ENCODE measurements at regions not wholly inside any gene's neighbourhood (a gene's known extent, or its start where the extent isn't known, plus 50 kb on each side); places are given as distances from the start of the nearest gene placed in this dataset.

DNA sequence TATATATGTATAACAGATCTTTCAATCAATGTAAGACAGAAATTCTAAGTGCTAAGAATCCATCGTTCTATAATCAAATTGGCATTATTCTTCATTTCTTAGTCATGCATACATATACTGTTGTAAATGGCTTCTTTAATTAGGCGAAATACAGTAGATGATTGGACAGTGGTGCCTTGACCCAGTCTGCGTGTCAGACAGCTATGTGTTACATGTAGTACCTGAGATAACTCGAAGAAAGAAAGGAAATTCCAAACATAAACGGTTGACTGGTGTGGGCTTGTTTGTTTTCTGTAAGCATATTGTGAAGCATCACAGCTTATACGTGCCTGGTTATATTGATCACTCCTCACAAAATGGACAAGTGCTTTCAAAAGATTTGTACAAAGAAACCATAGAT, 210.5 kb downstream of the ETNK1 start:
- H3K4me3 ChIP-seq (ENCODE audit: low read length) = no peak overlapping the region
- H3K4me1 ChIP-seq (ENCODE audit: control insufficient read depth, low read length) = no peaks in the 10 kb centered on the region
- TF ChIP-seq, protein P1, sequence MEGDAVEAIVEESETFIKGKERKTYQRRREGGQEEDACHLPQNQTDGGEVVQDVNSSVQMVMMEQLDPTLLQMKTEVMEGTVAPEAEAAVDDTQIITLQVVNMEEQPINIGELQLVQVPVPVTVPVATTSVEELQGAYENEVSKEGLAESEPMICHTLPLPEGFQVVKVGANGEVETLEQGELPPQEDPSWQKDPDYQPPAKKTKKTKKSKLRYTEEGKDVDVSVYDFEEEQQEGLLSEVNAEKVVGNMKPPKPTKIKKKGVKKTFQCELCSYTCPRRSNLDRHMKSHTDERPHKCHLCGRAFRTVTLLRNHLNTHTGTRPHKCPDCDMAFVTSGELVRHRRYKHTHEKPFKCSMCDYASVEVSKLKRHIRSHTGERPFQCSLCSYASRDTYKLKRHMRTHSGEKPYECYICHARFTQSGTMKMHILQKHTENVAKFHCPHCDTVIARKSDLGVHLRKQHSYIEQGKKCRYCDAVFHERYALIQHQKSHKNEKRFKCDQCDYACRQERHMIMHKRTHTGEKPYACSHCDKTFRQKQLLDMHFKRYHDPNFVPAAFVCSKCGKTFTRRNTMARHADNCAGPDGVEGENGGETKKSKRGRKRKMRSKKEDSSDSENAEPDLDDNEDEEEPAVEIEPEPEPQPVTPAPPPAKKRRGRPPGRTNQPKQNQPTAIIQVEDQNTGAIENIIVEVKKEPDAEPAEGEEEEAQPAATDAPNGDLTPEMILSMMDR (IDR thresholded peaks at IDR 0.05; ENCODE audit: low read depth, low read length, poor library complexity, severe bottlenecking) = no peak
- TF ChIP-seq EZH2phosphoT487 (IDR thresholded peaks at IDR 0.05; ENCODE audit: borderline replicate concordance, low read length) = no peak
- no peaks in the 10 kb centered on the region for H4K20me1 ChIP-seq (ENCODE audit: control insufficient read depth, insufficient read depth, low read depth, low read length)
- H3K9me2 ChIP-seq (replicated peaks; ENCODE audit: control insufficient read depth, low read length) = no peaks in the 10 kb centered on the region; the same call in 1 of the 2 replicates
- no peaks in the 10 kb centered on the region for H3K36me3 ChIP-seq (ENCODE audit: control insufficient read depth, low read length)
- no peaks in the 10 kb centered on the region for H3K79me2 ChIP-seq (ENCODE audit: control insufficient read depth, low read length)
- H3K27ac ChIP-seq (ENCODE audit: low read depth, low read length) = no peak overlapping the region
- no peaks in the 10 kb centered on the region for H3K27me3 ChIP-seq (ENCODE audit: control insufficient read depth, low read length)
- H3F3A ChIP-seq (ENCODE audit: control insufficient read depth, insufficient read depth) = no peaks in the 10 kb centered on the region
- H3K9me3 ChIP-seq (ENCODE audit: control insufficient read depth, insufficient read depth, low read length) = no peaks in the 10 kb centered on the region
- no peak overlapping the region for H3K4me2 ChIP-seq (ENCODE audit: low read length)

DNA sequence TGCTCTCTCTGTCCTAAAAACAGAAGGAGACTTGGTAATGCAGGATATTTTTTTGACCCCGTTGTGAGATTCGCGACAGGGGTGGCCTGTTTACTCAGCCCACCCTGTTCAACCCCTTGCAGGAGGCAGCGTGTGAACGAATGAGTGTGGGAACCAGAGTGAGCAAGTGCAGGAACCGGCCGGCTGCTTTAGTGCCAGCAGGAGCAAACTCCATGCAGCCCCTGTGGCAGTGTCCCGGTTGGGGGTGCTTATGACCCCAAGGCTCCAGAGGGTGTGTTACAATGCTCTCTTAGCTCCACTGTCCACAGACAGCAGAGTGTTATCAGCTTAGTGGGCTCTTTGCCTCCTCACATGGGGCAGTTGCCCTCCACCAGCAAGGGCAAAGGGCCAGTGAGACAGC, 225.2 kb downstream of the ETNK1 start:
- H4K20me1 ChIP-seq (ENCODE audit: control insufficient read depth, insufficient read depth, low read depth, low read length) = no peaks in the 10 kb centered on the region
- H3K4me2 ChIP-seq (ENCODE audit: low read length) = no peak overlapping the region
- no peaks in the 10 kb centered on the region for H3K27me3 ChIP-seq (ENCODE audit: control insufficient read depth, low read length)
- no peaks in the 10 kb centered on the region for H3K79me2 ChIP-seq (ENCODE audit: control insufficient read depth, low read length)
- no peak for TF ChIP-seq EZH2phosphoT487 (IDR thresholded peaks at IDR 0.05; ENCODE audit: borderline replicate concordance, low read length)
- TF ChIP-seq, protein P1 (IDR thresholded peaks at IDR 0.05; ENCODE audit: low read depth, low read length, poor library complexity, severe bottlenecking) = no peak
- no peaks in the 10 kb centered on the region for H3K9me3 ChIP-seq (ENCODE audit: control insufficient read depth, insufficient read depth, low read length)
- no peaks in the 10 kb centered on the region; the same call in 1 of the 2 replicates for H3K9me2 ChIP-seq (replicated peaks; ENCODE audit: control insufficient read depth, low read length)
- H3K4me1 ChIP-seq (ENCODE audit: control insufficient read depth, low read length) = no peaks in the 10 kb centered on the region
- no peak overlapping the region for H3K4me3 ChIP-seq (ENCODE audit: low read length)
- H3F3A ChIP-seq (ENCODE audit: control insufficient read depth, insufficient read depth) = no peaks in the 10 kb centered on the region
- H3K36me3 ChIP-seq (ENCODE audit: control insufficient read depth, low read length) = no peaks in the 10 kb centered on the region
- no peak overlapping the region for H3K27ac ChIP-seq (ENCODE audit: low read depth, low read length)

DNA sequence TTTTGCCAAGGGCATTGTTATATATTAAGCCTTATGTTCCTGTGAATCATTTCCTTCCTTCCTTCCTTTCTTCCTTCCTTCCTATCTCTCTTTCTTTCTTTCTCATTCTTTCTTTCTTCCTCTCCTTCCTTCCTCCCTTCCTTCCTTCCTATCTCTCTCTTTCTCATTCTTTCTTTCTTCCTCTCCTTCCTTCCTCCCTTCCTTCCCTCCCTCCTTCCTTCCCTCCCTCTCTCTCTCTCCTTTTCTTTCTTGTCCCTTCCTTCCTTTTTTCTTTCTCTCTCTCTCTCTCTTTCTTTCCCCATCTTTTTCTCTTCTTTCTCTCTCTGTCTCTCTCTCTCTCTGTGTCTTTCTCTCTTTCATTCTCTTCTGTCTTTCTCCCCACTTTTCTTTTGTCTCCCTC, 226.6 kb downstream of the ETNK1 start:
- H3K27me3 ChIP-seq (ENCODE audit: control insufficient read depth, low read length) = no peaks in the 10 kb centered on the region
- H3K9me3 ChIP-seq (ENCODE audit: control insufficient read depth, insufficient read depth, low read length) = no peaks in the 10 kb centered on the region
- no peaks in the 10 kb centered on the region for H3K36me3 ChIP-seq (ENCODE audit: control insufficient read depth, low read length)
- H3K9me2 ChIP-seq (replicated peaks; ENCODE audit: control insufficient read depth, low read length) = no peaks in the 10 kb centered on the region; the same call in 1 of the 2 replicates
- no peaks in the 10 kb centered on the region for H3F3A ChIP-seq (ENCODE audit: control insufficient read depth, insufficient read depth)
- TF ChIP-seq EZH2phosphoT487 (IDR thresholded peaks at IDR 0.05; ENCODE audit: borderline replicate concordance, low read length) = no peak
- TF ChIP-seq, protein P1 (IDR thresholded peaks at IDR 0.05; ENCODE audit: low read depth, low read length, poor library complexity, severe bottlenecking) = no peak
- H3K4me2 ChIP-seq (ENCODE audit: low read length) = no peak overlapping the region
- H3K79me2 ChIP-seq (ENCODE audit: control insufficient read depth, low read length) = no peaks in the 10 kb centered on the region
- H4K20me1 ChIP-seq (ENCODE audit: control insufficient read depth, insufficient read depth, low read depth, low read length) = no peaks in the 10 kb centered on the region
- no peak overlapping the region for H3K27ac ChIP-seq (ENCODE audit: low read depth, low read length)
- H3K4me1 ChIP-seq (ENCODE audit: control insufficient read depth, low read length) = no peaks in the 10 kb centered on the region
- H3K4me3 ChIP-seq (ENCODE audit: low read length) = no peak overlapping the region

DNA sequence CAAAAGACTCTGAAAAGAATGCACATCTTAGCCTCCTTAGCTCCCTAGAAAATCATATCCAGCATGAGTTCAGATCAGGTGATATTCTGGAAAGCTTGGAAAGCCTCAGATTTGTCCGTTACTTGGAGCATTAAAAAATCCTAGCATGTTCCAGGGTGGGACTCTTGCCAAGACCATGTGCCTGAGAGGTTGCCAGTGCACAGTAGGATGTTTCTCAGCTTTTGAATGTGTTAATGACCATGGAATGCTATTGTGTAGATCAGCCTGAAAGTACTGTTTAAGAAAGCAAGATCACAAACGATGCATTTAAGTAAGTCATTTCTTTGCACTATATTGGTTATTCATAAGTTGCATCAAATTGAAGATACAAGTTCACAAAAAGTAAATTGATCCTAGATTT, 230.5 kb downstream of the ETNK1 start:
- Histone ChIP-seq H3K27ac (ENCODE audit: low read depth, low read length) (no peak overlapping the region), H3K4me2 (ENCODE audit: low read length) (no peak overlapping the region), H3F3A (ENCODE audit: control insufficient read depth, insufficient read depth) (no peaks in the 10 kb centered on the region), H3K79me2 (ENCODE audit: control insufficient read depth, low read length) (no peaks in the 10 kb centered on the region), H3K27me3 (ENCODE audit: control insufficient read depth, low read length) (no peaks in the 10 kb centered on the region), H3K4me1 (ENCODE audit: control insufficient read depth, low read length) (no peaks in the 10 kb centered on the region), H3K4me3 (ENCODE audit: low read length) (no peak overlapping the region), H4K20me1 (ENCODE audit: control insufficient read depth, insufficient read depth, low read depth, low read length) (no peaks in the 10 kb centered on the region), H3K9me3 (ENCODE audit: control insufficient read depth, insufficient read depth, low read length) (no peaks in the 10 kb centered on the region), H3K9me2 (replicated peaks; ENCODE audit: control insufficient read depth, low read length) (no peaks in the 10 kb centered on the region), H3K36me3 (ENCODE audit: control insufficient read depth, low read length) (no peaks in the 10 kb centered on the region)
- TF ChIP-seq, protein P1 (IDR thresholded peaks at IDR 0.05; ENCODE audit: low read depth, low read length, poor library complexity, severe bottlenecking) = no peak
- TF ChIP-seq EZH2phosphoT487 (IDR thresholded peaks at IDR 0.05; ENCODE audit: borderline replicate concordance, low read length) = no peak
